OCI-M1 (cell line): ENCODE measurements at regions not wholly inside any gene's neighbourhood (a gene's known extent, or its start where the extent isn't known, plus 50 kb on each side); places are given as distances from the start of the nearest gene placed in this dataset.

ENCODE experiments used
- DNase-seq: peaks from one replicate; lab custom pipeline; 2025; lab: John Stamatoyannopoulos, UW

- no peak for DNase-seq
Measured at GRCh38 chr15:67000896-67001295, 64.5 kb upstream of the SMAD3 start.

DNA sequence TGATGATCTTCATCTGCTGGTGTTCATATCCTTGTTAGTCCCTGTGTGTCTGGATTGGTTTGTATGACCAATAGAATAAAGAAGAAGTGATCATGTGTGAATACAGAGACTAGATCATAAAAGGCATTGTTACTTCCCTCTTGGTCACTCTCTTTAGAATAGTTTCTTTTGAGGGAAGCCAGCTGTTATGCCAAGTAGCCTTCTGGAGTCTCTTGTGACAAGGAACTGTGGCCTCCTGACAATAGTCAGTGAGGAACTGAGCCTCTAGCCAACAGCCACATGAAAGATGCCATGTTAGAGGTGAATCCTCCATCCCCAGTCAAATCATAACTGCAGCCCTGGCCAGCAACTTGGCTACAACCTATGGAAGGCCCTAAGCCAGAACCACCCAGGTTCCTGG lies 63.0 kb upstream of the SMAD3 start:
- DNase-seq: no peak

- no peak for DNase-seq
Measured at GRCh38 chr15:67003586-67003985, 61.8 kb upstream of the SMAD3 start.

DNA sequence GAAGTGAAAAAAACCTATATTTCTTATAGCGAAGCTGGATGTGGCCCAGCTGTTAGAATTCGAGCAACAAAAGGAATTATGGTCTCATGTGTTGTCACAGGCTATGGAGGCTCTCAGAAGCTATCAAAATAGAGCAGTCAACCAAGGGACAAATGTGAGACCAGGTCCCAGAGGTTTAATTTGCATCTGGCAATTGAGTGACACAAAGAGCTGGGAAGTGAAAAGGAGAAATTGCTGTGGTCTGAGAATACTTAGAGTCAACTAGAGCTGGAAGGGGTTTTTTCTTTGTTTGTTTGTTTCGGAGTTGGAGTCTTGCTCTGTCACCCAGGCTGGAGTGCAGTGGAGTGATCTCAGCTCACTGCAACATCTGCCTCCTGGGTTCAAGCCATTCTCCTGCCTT lies 61.3 kb upstream of the SMAD3 start:
- no peak for DNase-seq

DNA sequence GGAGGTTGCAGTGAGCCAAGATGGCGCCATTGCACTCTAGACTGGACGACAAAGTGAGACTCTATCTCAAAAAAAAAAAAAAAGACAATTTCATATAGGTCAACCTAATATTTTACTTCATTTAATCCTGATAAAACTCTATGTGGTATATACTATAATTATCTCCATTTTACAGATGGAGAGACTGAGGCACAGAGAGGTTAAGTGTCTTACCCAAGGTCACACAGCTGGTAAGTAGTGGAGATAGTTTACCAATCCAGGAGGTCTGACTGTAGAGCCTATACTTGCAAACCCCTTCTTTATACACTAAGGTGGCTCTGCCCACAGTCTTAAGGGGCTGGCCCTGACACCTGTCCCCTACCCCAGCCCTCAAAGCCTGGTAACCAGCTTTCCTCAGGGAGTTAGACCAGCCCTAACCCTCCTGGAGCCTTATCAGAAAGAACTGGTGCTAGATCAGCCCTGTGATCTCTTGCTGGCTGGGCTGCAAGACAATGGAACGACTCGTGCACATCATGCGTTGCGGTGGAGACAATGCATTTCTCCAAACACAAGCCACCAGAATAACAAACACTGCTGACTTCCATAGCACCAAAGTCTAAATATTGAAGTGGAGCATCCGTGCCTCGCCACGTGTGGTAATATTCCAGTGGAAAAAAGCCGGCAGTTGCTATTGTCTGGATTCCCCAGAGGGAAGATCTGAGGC lies 60.0 kb upstream of the SMAD3 start:
- DNase-seq: no peak

- no peak for DNase-seq
Measured at GRCh38 chr15:67006083-67007065, 59.0 kb upstream of the SMAD3 start.

DNA sequence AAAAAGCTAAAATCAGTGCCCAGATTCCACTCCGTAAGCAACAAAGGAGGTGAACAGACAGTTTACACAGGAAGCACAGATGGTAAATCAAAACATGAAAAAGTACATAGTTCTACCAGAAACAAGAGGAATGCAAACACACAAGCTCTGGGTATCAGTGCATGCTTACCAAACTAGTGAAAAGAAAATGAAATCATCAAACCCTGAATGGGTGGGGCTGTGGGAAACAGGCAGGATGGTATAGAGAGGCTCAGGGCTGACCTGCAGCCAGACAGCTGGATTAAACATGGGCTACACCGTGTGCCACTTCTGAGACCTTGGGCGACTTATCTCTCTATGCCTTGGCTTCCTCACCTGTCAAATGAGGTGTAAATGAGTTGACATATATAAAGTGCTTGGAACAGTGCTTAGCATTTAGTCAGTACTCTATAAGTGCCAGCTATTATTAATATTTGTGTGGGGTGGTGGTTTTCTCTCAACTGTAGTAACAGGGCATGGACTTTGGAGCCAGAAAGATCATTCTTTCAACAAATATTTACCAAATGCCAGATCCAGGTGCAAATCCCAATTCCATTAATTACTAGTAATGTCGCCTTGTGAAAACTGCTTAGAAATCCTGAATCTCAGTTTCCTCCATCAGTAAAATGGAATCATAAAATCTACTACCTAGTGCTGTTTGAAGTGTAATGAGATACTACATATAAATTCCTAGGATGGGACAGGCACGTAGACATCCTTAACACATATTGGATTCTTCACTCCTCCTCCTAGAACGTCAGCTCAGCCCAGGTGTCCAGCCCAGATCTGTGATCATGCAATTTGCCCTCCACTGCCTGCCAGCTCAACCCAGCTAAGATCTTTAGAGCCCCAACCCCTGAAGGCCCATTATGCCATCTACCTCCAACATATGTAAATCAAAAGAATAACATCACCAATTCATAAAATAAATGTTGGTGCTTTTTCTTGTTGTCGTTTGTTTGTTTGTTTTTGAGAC lies 55.5 kb upstream of the SMAD3 start:
- no peak for DNase-seq

- DNase-seq: no peak
Measured at GRCh38 chr15:67010898-67011616, 54.3 kb upstream of the SMAD3 start.

- no peak for DNase-seq
Measured at GRCh38 chr15:67011617-67012005, 53.8 kb upstream of the SMAD3 start.

DNA sequence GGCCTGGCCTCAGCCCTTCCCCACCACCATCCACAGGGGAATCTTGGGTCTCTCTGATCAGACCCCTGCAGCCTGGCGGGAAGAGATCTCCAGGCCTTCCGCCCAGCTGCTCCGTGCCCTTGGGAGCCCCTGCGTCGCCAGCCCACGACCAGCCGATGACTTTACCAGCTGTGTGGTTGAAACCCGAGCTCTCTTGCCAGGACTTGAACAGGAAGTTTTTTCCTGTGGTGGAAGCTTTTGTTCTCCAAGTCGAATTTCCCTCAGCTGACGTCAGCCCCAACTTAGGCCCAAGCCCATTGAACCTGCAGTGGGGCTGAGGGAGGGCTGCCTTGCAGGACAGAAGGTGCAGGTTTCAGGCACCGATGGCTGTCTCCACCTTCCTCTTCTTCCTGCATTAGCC lies 51.7 kb upstream of the SMAD3 start:
- no peak for DNase-seq
